SK-N-SH (cell line): ENCODE measurements at regions not wholly inside any gene's neighbourhood (a gene's known extent, or its start where the extent isn't known, plus 50 kb on each side); places are given as distances from the start of the nearest gene placed in this dataset.

Experiments
- EP300 ChIP-seq, 2 experiments: IDR thresholded peaks; 2 replicates each; pipeline versions ENCODE4 v1.4.0 to v1.6.1; 2012; ENCODE audit warnings: borderline replicate concordance in 1 of 2, low read depth in 1 of 2, low read length in 1 of 2
- TAF1 ChIP-seq: IDR thresholded peaks from 2 replicates; pipeline ENCODE4 v1.6.1; 2012; ENCODE audit warnings: low read depth, mild to moderate bottlenecking, low read length, moderate library complexity, borderline replicate concordance

DNA sequence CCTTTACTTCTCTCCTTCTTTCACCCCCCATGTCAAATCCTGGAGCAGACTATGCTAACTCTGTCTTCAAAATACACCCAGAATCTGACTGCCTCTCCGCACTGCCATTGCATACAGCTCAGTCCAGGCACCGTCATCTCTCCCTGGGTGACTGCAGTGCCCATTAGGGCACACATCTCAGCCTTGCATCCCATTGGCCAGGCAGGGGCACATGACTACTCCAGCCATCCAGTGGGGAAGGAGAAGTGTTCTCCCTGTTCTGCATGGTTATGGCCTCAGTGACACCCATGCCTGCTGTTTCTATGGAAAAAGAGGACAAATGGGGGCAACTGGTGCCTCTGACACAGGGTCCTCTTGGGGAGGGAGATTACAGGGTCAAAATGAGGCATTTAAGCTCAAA, 270.5 kb downstream of the MATN1 start:
- no peak for TF ChIP-seq EP300 (IDR thresholded peaks at IDR 0.05; ENCODE audit: borderline replicate concordance in 1 of 2, low read depth in 1 of 2, low read length in 1 of 2)
- TF ChIP-seq TAF1 = no peak
